Left colon (tissue), 2 donors: ENCODE measurements at regions not wholly inside any gene's neighbourhood (a gene's known extent, or its start where the extent isn't known, plus 50 kb on each side); places are given as distances from the start of the nearest gene placed in this dataset.
"Not testable (repeated sequence)": the region's sequence is repeated elsewhere in the genome, so short reads cannot be mapped to it uniquely, and the experiment has no call there.

ENCODE experiments used
- ATAC-seq: fragments of 200-7000 bp; cut with Tn5 transposase; one replicate; pipeline ENCODE4 v1.9.1; 2020; ENCODE audit warnings: mild to moderate bottlenecking, moderate library complexity
- DNase-seq, 2 donors: peaks; one replicate each; pipeline ENCODE4 v3.0.0-alpha.2; 2020
- intact Hi-C, 2 donors: fragments of 100-400 bp; cut with DNase I in 1 of 2; cut with micrococcal nuclease in 1 of 2; formaldehyde crosslinking; loops; one replicate each; pipeline versions ENCODE4 v1.11.2 to v1.14.0; 2022; cut with DNase I, micrococcal nuclease
- donor health status: DM: no; HTN: no; CAD: no.
- donor health status: DM: yes; HTN: yes; CAD: no.

GRCh38 chr15:35179739-35180138 is 94.6 kb upstream of the NANOGP8 start:
- intact Hi-C loops: no loop called here
- ATAC-seq: no peak

GRCh38 chr15:35178186-35178585 is 93.1 kb upstream of the NANOGP8 start:
- intact Hi-C loops, DNase-seq, ATAC-seq: not testable (repeated sequence)

More at GRCh38 chr15:35179739-35180138, 94.6 kb upstream of the NANOGP8 start:
- DNase-seq: no peak

DNA sequence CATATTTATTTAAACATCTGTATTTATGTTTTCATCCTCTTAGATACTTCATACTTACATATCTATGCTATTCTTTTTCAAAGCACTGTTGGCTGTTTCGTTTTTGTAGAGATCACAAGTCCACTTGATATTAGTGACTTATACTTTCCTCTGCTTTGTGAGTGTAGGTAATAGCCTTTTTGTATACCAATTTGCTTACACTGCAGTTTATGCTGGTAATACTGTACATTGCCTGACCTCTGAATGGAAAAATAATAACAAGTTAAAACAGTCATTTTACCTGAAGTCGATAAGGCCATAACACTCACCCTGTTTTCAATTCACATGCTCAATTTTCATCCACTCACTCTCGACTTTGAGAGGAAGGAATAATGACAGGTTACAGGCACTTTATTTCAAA is 89.9 kb upstream of the NANOGP8 start:
- DNase-seq (no peak), ATAC-seq (no peak)
- intact Hi-C loops: no loop called here

GRCh38 chr15:35173444-35174118 is 88.5 kb upstream of the NANOGP8 start:
- intact Hi-C loops: no loop called here
- no peak for DNase-seq
- ATAC-seq: no peak

- intact Hi-C loops: no loop called here
- DNase-seq: no peak
- no peak for ATAC-seq
Observed at GRCh38 chr15:35170207-35170606, 85.1 kb upstream of the NANOGP8 start.

GRCh38 chr15:35168464-35168863 is 83.4 kb upstream of the NANOGP8 start:
- intact Hi-C loops: no loop called here
- ATAC-seq: no peak
- no peak for DNase-seq

- no peak for ATAC-seq
- intact Hi-C loops: no loop called here
- no peak for DNase-seq
Observed at GRCh38 chr15:35167675-35168074, 82.6 kb upstream of the NANOGP8 start.

DNA sequence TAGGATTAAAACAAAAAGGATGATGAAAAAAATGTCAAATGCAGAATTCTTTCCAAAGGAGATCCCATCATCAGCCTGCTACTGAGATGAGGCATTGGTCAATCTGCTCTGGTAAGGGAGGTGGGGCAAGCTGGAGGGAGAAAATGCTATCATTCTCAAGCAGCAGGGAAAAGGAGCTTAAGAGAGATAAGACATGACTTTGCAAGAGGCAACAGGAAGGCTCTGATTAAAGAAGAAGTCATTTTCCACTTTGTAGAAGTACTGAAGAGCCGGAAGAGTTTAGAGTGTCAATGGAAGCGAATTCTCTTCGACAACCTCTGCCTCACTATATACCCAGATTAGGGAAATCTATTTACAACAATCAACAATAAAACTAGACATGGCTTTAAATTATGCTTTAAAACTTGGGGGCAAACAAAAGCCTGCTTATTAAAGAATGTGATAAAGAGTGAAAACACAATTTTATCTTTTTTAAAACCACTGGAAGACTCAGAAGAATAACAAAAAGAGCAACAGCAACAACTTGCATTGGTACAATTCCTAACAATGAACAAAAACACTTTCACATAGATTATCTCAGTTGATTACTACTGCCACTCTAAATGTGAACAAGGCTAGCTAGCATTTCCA is 81.8 kb upstream of the NANOGP8 start:
- intact Hi-C loops: no loop called here
- ATAC-seq (no peak), DNase-seq (no peak)

DNA sequence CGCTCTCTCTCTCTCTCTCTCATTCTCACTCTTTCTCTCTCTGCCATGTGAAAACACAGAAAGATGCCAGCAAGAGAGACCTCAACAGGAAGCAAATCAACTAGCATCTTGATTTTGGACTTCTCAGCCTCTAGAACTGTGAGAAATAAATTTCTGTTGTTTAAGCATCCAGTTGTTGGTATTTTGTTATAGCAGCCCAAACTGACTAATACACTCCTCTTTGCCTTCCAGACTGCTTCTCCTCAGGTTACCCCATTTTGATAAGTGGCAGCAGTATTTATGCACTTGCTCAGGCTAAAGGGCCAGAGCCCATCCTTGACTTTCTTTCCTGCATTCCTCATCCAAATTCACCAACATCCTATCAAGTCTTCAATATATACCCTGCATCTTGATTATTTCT is 76.6 kb upstream of the NANOGP8 start:
- no peak for ATAC-seq
- intact Hi-C loops: no loop called here
- DNase-seq: no peak

- intact Hi-C loops: no loop called here
- DNase-seq: no peak
Observed at GRCh38 chr15:35159170-35159569, 74.1 kb upstream of the NANOGP8 start.

DNA sequence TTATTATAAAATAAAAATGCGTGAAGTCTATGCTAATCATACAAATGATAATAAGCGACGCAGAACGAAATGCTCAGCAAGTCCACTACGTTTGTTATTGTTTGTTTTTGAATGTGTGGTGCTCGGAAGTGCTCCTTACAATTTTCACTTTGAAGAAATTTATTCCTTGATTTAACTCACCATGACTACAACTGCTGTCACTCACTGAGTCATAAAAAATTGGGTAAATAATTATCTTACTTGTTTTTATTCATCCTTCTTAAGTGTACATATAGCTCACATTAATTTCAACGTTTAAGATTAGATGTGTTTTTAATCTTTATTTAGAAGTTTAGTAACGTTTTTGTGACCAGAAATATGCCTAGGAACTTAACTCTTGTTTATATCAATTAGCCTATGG is 66.7 kb upstream of the NANOGP8 start:
- ATAC-seq: no peak
- DNase-seq: no peak
- intact Hi-C loops: no loop called here

More at GRCh38 chr15:35159170-35159569, 74.1 kb upstream of the NANOGP8 start:
- ATAC-seq: no peak

- ATAC-seq: no peak
- no peak for DNase-seq
- intact Hi-C loops: no loop called here
Observed at GRCh38 chr15:35151381-35151780, 66.3 kb upstream of the NANOGP8 start.

DNA sequence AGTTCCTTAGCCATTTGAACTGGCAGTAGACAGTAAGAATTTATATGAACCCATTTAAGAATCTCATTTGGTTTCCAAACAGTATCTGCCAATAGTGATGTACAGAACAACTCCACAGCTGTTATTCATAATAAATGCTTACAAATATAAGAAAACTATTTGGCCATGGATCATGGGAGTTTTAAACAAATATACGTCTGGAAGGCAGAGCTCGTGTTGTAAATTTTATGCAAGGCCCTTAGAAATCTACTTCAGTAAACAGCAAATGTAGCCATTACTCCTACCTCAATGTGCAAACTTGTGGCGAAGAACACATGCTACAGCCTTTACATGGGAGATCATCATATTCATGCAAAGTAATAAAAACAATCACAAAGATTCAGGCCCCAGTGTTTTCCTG is 65.3 kb upstream of the NANOGP8 start:
- intact Hi-C loops: no loop called here
- no peak for DNase-seq
- no peak for ATAC-seq

DNA sequence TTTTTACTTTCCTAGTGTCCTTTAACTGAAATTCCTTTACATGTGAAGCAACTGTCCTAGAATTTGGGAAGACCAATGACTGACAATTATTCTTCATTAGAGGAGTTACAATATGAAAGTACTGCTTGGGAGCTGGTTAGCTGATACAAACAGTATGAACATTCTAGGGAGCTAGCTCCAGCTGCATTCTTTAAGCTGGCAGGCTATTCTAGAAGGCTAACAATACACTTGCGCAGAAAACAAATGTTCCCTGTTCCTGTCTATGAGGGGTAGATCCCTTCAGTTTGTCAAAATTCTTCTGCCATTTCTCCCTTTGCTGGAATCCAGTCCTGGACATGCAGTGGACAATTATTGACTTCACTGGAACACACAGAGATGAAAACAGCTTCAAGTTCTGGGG is 60.2 kb upstream of the NANOGP8 start:
- intact Hi-C loops: no loop called here
- DNase-seq: no peak
- no peak for ATAC-seq

DNA sequence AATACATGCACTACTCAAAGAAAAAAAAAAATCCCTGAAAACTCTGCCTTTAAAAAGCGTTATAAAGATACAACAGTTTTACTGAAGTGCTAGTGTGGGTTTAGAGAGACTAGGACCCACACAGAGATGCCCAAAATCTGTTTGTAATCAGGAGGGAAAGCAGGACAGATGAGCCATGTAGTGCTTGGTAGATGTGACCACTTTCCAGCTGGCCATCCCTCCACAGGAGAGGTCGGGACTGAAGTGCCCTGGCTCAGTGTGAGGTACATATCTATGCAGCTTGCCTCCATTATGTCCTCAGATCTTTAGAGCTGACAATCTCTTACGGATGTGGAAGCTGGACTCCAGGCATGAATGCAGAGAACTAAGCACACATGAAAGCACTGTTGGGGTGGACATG is 57.5 kb upstream of the NANOGP8 start:
- ATAC-seq (no peak), DNase-seq (no peak)
- intact Hi-C loops: no loop called here

GRCh38 chr15:35141743-35142471 is 56.8 kb upstream of the NANOGP8 start:
- DNase-seq (no peak), ATAC-seq (no peak)
- intact Hi-C loops: no loop called here

GRCh38 chr15:35139822-35140221 is 54.7 kb upstream of the NANOGP8 start:
- DNase-seq (no peak), ATAC-seq (no peak)
- intact Hi-C loops: no loop called here

DNA sequence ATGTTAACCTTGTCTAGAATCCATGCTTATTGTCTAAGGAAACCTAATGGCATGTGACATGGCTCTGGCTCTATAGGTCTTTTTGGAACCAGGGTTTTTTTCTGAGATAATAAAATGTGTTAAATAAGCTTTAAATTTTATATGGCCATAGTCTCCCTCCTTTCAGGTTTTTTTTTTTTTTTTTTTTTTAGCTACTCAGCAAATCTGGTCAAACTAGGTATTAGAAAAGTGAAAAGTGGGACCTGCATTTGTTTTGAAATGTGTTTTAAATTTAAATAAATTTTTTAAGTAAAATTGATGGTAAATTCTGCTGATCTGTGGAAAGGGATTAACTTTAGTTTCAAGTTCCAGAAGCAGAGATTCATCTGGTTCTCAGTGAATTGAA is 52.1 kb upstream of the NANOGP8 start:
- ATAC-seq (no peak), DNase-seq (no peak)
- intact Hi-C loops: no loop called here

DNA sequence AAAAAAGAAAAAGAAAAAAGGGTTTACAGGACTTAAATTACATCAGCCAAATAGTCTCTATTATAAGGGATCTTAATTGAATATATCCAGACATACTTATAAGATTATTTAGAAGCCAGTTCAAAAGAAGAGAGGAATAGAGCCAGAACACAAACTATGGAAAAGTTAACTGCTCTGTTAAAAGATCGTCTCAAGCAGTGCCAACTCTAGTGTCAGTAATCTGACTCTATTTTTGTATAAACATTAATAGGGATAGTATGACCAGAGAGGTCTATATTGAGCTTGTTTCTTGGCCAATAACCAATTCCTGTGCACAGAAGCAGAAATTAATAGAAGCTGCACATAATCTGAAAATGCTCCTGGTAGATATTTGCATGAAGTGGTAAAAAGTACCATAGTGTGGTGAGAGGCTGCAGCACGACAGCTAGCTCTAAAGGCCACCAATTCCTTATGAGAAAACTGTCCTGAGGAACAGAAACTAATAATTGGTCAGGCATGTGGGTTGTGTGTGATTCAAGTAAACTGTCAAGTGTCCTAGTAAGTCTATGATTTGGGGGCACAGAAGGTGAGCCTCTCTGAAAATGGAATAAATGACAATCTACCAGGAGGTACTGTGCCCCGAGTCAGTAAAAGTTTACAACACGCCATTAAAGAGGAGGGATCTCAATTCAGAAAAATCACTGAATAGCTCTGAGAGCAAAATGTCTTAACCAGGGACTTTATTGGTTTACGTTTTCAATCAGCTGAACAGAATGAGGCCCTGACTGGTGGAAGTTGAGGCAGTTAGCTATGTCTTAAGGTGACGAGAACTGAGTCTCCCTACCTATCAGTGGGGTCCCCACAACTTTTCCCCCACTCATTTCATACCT is 51.5 kb upstream of the NANOGP8 start:
- ATAC-seq: peak; percentile 38
- intact Hi-C loops: no loop called here

More for the DNA sequence above, 51.5 kb upstream of the NANOGP8 start:
- no peak for DNase-seq
